ENCODE measurements at regions not wholly inside any gene's neighbourhood (a gene's known extent, or its start where the extent isn't known, plus 50 kb on each side); places are given as distances from the start of the nearest gene placed in this dataset.

DNA sequence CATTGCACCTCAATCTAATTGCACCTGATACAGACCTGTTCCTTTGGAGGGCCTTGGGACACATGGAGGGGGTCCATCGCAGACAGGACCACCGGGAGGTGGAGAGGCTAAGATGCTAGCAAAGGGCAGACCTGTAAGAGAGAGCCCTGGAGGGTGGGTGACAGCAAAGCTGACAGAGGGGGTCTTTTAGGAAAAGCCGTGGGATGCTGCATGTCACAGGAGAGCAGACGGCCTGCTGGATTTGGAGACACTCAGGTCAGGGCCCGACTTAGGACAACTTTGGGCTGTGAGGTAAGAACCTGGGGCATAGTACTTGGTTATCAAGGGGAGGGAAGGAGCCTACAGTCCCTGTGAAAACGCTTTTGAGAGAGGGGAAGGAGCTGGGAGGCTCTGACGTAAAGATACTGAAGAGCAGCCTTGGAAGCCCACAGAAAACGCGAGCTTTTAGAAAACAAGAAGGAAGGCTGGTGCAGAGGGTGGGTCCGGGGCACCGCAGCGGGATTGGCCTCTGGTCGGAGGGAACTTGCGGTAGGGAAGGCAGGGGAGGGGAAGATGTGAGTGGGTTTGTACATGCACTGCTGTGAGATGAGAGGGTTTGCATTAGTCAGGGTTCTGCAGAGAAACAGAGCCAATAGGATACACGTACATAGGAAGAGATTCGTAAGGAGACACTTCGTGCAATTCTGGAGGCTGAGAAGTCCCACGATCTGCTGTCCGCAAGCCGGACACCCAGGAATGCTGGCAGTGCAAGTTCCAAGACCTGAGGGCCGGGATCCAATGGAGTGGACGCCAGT is 868.5 kb downstream of the TBC1D22A start:
- TF ChIP-seq, protein P1, sequence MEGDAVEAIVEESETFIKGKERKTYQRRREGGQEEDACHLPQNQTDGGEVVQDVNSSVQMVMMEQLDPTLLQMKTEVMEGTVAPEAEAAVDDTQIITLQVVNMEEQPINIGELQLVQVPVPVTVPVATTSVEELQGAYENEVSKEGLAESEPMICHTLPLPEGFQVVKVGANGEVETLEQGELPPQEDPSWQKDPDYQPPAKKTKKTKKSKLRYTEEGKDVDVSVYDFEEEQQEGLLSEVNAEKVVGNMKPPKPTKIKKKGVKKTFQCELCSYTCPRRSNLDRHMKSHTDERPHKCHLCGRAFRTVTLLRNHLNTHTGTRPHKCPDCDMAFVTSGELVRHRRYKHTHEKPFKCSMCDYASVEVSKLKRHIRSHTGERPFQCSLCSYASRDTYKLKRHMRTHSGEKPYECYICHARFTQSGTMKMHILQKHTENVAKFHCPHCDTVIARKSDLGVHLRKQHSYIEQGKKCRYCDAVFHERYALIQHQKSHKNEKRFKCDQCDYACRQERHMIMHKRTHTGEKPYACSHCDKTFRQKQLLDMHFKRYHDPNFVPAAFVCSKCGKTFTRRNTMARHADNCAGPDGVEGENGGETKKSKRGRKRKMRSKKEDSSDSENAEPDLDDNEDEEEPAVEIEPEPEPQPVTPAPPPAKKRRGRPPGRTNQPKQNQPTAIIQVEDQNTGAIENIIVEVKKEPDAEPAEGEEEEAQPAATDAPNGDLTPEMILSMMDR (IDR thresholded peaks at IDR 0.05; ENCODE audit: extremely low read depth, missing control alignments), result no peak
- DNase-seq (ENCODE audit: low spot score), result no peak

DNA sequence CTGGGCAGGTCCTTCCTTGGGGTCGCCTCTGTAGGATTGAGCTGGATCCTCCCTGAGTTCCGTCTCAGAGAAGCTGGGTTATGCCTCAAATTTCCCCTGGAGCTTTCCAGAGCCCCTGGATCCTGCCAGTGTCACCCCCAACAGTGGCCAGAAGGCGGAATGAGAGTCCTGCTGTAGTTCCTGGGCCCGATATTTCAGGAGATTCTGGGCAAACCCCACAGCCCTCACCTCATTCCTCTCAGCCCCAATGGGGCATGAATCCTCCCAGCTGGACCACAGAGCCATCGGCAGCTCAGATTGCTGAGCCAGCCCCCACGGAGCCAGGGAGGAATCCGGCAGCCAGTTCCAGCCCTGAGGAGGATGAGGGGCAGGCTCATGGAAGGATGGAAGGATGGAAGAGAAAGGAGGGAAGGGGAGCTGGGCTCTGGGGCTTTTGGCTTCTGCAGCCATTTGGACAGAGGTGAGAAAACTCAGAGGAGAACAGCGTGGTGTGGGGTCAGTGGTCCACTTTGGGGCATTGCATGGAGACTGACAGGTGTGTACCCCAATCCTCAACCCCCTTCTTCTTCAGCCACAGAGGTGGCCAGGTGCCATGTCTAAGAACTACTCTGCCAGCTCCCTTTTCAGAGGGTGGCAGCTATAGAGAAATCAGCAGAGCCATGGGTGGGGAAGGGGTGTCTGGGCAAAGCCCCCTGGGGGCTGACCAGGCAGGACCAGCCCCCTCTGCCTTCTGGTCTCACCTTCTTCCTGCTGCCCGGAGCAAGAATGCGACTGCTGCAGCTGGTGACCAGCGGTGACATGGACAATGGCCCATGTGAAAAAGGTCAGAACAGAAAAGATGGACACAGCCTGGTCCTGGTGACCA is 867.6 kb downstream of the TBC1D22A start:
- DNase-seq (ENCODE audit: low spot score), result no peak

DNA sequence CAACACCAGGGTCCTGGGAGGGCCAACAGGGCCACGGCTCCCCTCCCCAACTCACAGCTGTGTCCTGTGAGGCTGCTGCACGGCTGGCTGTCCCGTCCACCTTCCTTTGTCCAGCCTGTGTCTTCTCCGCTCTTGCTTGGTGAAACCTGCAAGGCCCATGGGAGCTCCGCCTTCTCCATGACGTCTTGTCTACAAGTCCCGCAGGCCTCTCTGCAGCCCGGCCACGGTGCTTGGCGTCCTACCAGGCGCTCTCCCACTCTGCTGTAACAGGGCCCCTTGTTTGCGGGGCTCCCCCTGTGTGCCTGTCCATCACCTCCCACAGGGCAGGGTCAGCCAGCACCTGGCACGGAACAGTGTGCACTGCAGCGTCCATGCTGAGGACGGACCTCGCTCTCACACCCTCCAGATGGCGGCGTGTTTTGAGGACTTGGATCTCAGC is 866.8 kb downstream of the TBC1D22A start:
- TF ChIP-seq, protein P1 (IDR thresholded peaks at IDR 0.05; ENCODE audit: extremely low read depth, missing control alignments), result no peak
- DNase-seq (ENCODE audit: low spot score), result no peak

More for the DNA sequence above, 867.6 kb downstream of the TBC1D22A start:
- TF ChIP-seq, protein P1 (IDR thresholded peaks at IDR 0.05; ENCODE audit: extremely low read depth, missing control alignments), result no peak

DNA sequence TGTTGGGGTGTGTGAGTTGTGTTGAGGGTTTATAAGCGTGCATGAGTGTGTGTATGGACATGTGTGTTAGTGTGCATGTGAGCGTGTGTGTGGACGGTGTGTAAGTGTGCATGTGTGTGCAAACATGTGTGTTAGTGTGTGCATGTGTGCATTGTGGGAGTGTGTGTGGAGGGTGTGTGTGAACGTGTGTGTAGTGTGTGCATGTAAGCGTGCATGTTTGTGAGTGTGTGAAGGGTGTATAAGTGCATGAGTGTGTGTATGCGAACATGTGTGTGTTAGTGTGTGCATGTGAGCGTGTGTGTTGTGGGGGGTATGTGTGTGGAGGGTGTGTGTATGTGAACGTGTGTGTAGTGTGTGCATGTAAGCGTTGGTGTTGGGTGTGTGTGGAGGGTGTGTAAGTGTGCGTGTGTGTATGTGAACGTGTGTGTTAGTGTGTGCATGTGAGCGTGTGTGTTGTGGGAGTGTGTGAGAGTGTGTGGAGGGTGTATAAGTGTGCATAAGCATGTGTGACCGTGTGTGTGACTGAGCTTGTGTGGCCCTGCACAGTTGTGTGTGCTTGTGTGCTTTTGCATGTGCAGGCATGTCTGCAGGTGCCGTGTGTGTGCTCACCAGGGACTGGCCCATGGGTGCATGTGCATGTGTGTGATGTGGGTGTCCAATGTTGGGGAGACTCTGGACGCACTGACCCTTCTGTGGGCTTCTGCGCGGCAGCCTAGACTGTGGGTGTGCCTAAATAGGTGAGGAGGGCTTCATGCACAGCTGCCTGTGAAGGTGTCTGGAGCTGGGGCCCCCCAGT is 866.2 kb downstream of the TBC1D22A start:
- TF ChIP-seq, protein P1 (IDR thresholded peaks at IDR 0.05; ENCODE audit: extremely low read depth, missing control alignments), result no peak
- DNase-seq (ENCODE audit: low spot score), result no peak

DNA sequence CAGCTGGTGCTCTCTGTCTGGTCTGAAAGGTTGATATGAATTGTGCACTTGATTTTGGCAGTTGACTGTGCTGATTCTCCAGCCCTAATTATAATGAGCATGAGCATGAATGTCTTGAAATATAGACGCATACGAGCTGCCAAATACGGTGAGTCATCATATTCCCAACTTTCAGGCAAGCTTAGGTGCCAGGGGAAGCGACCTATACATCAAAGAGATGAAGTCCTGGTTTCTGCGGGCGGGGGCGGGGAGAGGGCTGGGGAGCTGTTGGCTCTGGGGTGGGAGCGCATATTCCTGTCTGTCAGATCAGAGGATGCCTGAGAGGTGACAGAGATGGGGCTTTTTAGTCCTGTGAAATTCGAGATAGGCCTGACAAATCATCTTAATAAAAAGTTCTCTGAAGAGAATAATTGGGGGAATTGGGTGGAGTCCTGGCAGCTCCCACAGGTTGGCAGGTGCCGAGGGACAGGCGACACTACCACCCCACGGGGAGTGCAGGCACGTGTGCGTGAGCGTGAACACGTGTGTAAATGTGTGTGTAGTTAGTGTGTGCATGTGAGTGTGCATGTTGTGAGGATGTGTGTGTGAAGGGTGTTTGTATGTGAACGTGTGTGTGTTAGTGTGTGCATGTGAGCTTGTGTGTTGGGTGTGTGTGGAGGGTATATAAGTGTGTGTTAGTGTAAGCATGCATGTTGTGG is 865.3 kb downstream of the TBC1D22A start:
- TF ChIP-seq, protein P1 (IDR thresholded peaks at IDR 0.05; ENCODE audit: extremely low read depth, missing control alignments), result no peak
- no peak for DNase-seq (ENCODE audit: low spot score)

DNA sequence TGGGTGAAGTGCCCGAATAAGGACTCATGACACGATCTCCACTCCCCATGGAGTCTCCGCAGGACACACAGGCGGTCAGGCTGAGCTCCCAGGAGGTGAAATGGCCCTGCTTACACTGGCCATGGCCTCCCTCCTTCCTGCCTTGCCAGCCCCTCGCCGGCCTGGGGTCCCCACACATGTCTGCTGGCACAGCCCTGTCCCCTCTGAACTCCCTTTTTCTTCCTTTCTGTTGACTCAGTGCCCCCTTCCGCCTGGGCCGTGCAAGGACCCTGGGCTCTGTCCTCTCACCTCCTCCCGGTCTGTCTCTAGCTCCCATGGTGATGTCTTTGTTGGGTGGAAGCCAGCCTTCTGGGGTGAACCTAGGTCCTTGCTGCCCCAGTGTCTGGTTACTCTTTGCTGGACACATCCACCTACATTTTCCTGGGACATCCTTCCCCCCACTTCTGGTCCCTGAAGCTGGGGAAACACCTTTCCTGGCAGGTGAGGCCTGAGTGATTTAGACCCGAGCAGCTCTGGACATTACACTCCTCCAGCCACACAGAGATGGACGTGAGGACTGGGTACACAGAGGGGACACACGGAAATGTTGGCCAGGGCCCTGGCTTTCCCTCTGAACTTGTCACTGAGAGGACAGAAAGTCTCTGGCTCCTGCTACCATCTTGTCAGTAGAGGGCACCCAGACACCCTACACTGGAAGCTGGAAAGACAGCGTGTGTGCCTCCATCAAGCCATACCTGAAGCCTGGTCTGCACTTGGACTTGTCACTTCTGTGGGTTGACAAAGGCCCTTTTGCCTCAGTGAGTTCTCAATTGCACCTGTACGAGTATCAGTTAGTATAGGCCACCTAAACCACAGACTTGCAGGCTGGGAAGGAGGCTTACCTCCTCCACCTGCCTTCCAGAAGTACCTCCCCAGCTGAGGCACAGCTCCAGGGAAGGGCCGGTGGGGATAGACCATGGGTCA is 864.3 kb downstream of the TBC1D22A start:
- TF ChIP-seq, protein P1 (IDR thresholded peaks at IDR 0.05; ENCODE audit: extremely low read depth, missing control alignments), result no peak
- DNase-seq (ENCODE audit: low spot score), result no peak

Measured in GM20000 (cell line).